ENCODE measurements at regions not wholly inside any gene's neighbourhood (a gene's known extent, or its start where the extent isn't known, plus 50 kb on each side); places are given as distances from the start of the nearest gene placed in this dataset.

GRCh38 chrY:14290656-14291375 lies 233.5 kb upstream of the NLGN4Y start:
- Histone ChIP-seq H3K56ac (replicated peaks; ENCODE audit: insufficient read length, low read depth, low read length) (no peak overlapping the region), H3K14ac (ENCODE audit: insufficient read length) (no peak overlapping the region), H4K20me1 (replicated peaks in 1 of 2; ENCODE audit: control insufficient read depth in 1 of 2, insufficient read depth in 2 of 2, low read length in 2 of 2) (no peaks in the 10 kb centered on the region), H3K23ac (ENCODE audit: insufficient read length) (no peak overlapping the region), H3K18ac (ENCODE audit: extremely low read depth, low read length) (no peak overlapping the region), H2BK5ac (ENCODE audit: low read depth, low read length) (no peak overlapping the region), H4K5ac (ENCODE audit: insufficient read length, low read depth, low read length) (no peak overlapping the region), H3K23me2 (ENCODE audit: low read depth, low read length) (no peaks in the 10 kb centered on the region), H2AFZ (ENCODE audit: low read length) (no peak overlapping the region), H3K9ac (replicated peaks in 1 of 4; ENCODE audit: extremely low read depth in 1 of 4, low read depth in 3 of 4, low read length in 3 of 4) (no peak overlapping the region), H2BK12ac (ENCODE audit: low read depth, low read length) (no peak overlapping the region), H3K27me3 (replicated peaks in 1 of 4; ENCODE audit: control insufficient read depth in 3 of 4, extremely low read depth in 1 of 4, insufficient read depth in 3 of 4, low read length in 3 of 4) (no peaks in the 10 kb centered on the region), H2BK20ac (ENCODE audit: low read length) (no peak overlapping the region), H3K4me1 (replicated peaks in 1 of 4; ENCODE audit: control insufficient read depth in 3 of 4, insufficient read depth in 4 of 4, low read length in 3 of 4) (no peaks in the 10 kb centered on the region), H2AK5ac (ENCODE audit: low read depth, low read length) (no peak overlapping the region), H3K4me2 (ENCODE audit: insufficient read depth in 1 of 2, low read depth in 2 of 2, low read length in 2 of 2) (no peak overlapping the region), H3K27ac (ENCODE audit: low read depth, low read length) (no peak overlapping the region), H2BK15ac (ENCODE audit: low read length) (no peak overlapping the region), H3K79me1 (ENCODE audit: low read depth, low read length) (no peaks in the 10 kb centered on the region), H3K4ac (replicated peaks; ENCODE audit: insufficient read length, low read depth, low read length) (no peak overlapping the region), H3K4me3 (ENCODE audit: extremely low read depth in 1 of 4, insufficient read depth in 2 of 4, low read depth in 3 of 4, low read length in 4 of 4) (no peak overlapping the region), H3K36me3 (ENCODE audit: control insufficient read depth in 2 of 4, insufficient read depth in 4 of 4, low read length in 3 of 4) (no peaks in the 10 kb centered on the region), H3K79me2 (ENCODE audit: control insufficient read depth in 1 of 2, insufficient read depth in 2 of 2, low read length in 2 of 2) (no peaks in the 10 kb centered on the region), H2BK120ac (replicated peaks; ENCODE audit: low read depth, low read length) (no peak overlapping the region), H3K9me3 (ENCODE audit: insufficient read depth in 2 of 2, low read depth in 1 of 2, low read length in 1 of 2) (no peaks in the 10 kb centered on the region), H4K91ac (replicated peaks; ENCODE audit: insufficient read length, low read length) (no peak overlapping the region), H4K8ac (ENCODE audit: extremely low read depth, insufficient read depth, low read length) (no peak overlapping the region)
- FAIRE-seq = no peak
- 93% methylated on average over 1 of the region's 1 CpG; no CpG with 5 or more reads in 1 of the 2 experiments for WGBS, 2 experiments (ENCODE audit: extremely low coverage in 1 of 2, insufficient coverage in 1 of 2, insufficient read length in 1 of 2, insufficient replicate concordance in 2 of 2, low coverage in 1 of 2, low lambda C conversion rate in 2 of 2, missing lambda C conversion rate in 1 of 2)
- DNase-seq (ENCODE audit: low read depth in 1 of 2, low spot score in 2 of 2) = no peak
- CTCF ChIA-PET (ENCODE audit: partially characterized antibody) = no interaction called here
- POLR2A ChIA-PET (ENCODE audit: partially characterized antibody) = no interaction called here
- TF ChIP-seq CTCF (IDR thresholded peaks at IDR 0.05; ENCODE audit: control extremely low read depth in 1 of 3, insufficient read depth in 1 of 3, low read depth in 1 of 3, low read length in 3 of 3) (no peak), BRCA1 (IDR thresholded peaks at IDR 0.05; ENCODE audit: low read depth, low read length) (no peak), ATF3 (IDR thresholded peaks at IDR 0.05; ENCODE audit: insufficient read depth, low read depth, low read length) (no peak), CEBPB (IDR thresholded peaks at IDR 0.05; ENCODE audit: low read depth, low read length) (no peak), ZNF274 (IDR thresholded peaks at IDR 0.05; ENCODE audit: borderline replicate concordance, extremely low read depth, low read length) (no peak)
